IMR-90 (cell line): ENCODE measurements at regions not wholly inside any gene's neighbourhood (a gene's known extent, or its start where the extent isn't known, plus 50 kb on each side); places are given as distances from the start of the nearest gene placed in this dataset.

Source experiments
- ATAC-seq: fragments of 200-7000 bp; cut with Tn5 transposase; 2 replicates; pipeline ENCODE4 v1.9.1; 2020; ENCODE audit warnings: low read depth, mild to moderate bottlenecking, moderate library complexity
- BruUV-seq: library from RNA; stranded (reverse); fragments of 400-500 nt; replicated peaks from 2 replicates; lab custom pipeline; 2021; lab: Mats Ljungman, UMichigan
- CTCF ChIA-PET: fragments of 300-600 bp; formaldehyde crosslinking; extraction: SDS; loops from one replicate; lab custom pipeline; 2021; ENCODE audit warnings: antibody characterized with exemption; lab: Yijun Ruan, JAX
- POLR2A ChIA-PET: fragments of 300-600 bp; sonication (Branson Sonifier 250); formaldehyde crosslinking; loops from one replicate; lab custom pipeline; 2022; ENCODE audit warnings: antibody characterized with exemption; ENCODE audit not compliant: unreplicated experiment; lab: Charles Lee
- DNase-seq: peaks from one replicate; pipeline ENCODE4 v3.0.0; 2013
- H2AFZ ChIP-seq: replicated peaks from 2 replicates; pipeline ENCODE3; 2013; ENCODE audit warnings: low read length, mild to moderate bottlenecking; ENCODE audit not compliant: poor library complexity
- H2AK5ac ChIP-seq: 2 replicates; pipeline ENCODE4 v1.6.1; 2013; ENCODE audit warnings: low read depth, low read length, inconsistent platforms
- H2AK9ac ChIP-seq: replicated peaks from 2 replicates; pipeline ENCODE3; 2013; ENCODE audit warnings: mild to moderate bottlenecking, low read depth, low read length, moderate library complexity; ENCODE audit not compliant: poor library complexity
- H2BK120ac ChIP-seq: 2 replicates; pipeline ENCODE4 v1.6.1; 2013; ENCODE audit warnings: low read depth, low read length, inconsistent platforms
- H2BK15ac ChIP-seq: 3 replicates; pipeline ENCODE4 v1.6.1; 2013; ENCODE audit warnings: low read depth, low read length, inconsistent platforms
- H2BK20ac ChIP-seq: 2 replicates; pipeline ENCODE4 v1.6.1; 2013; ENCODE audit warnings: low read depth, mild to moderate bottlenecking, inconsistent platforms, low read length, moderate library complexity
- H2BK5ac ChIP-seq: 2 replicates; pipeline ENCODE4 v1.6.1; 2013; ENCODE audit warnings: mild to moderate bottlenecking, low read depth, low read length, inconsistent platforms; ENCODE audit not compliant: poor library complexity, severe bottlenecking
- H3K14ac ChIP-seq: replicated peaks from 2 replicates; pipeline ENCODE4 v1.6.1; 2013; ENCODE audit warnings: low read depth, low read length, inconsistent platforms
- H3K18ac ChIP-seq: 2 replicates; pipeline ENCODE4 v1.6.1; 2013; ENCODE audit warnings: low read depth, low read length, control low read depth
- H3K23ac ChIP-seq: 2 replicates; pipeline ENCODE4 v1.6.1; 2013; ENCODE audit warnings: low read depth, low read length, inconsistent platforms
- H3K27ac ChIP-seq: 2 replicates; pipeline ENCODE4 v1.5.1; 2013; ENCODE audit warnings: mild to moderate bottlenecking, control low read depth, low read length; ENCODE audit not compliant: insufficient read depth
- H3K27me3 ChIP-seq: 2 replicates; pipeline ENCODE4 v1.6.1; 2013; ENCODE audit warnings: low read length; ENCODE audit not compliant: control insufficient read depth, insufficient read depth
- H3K36me3 ChIP-seq: 2 replicates; pipeline ENCODE4 v1.6.1; 2013; ENCODE audit warnings: low read length, mixed read lengths; ENCODE audit not compliant: control insufficient read depth, insufficient read depth
- H3K4ac ChIP-seq: 2 replicates; pipeline ENCODE4 v1.6.1; 2013; ENCODE audit warnings: low read depth, low read length, inconsistent platforms
- H3K4me1 ChIP-seq: 2 replicates; pipeline ENCODE4 v1.6.1; 2013; ENCODE audit warnings: low read length, mixed read lengths; ENCODE audit not compliant: control insufficient read depth, insufficient read depth
- H3K4me2 ChIP-seq: 2 replicates; pipeline ENCODE4 v1.6.1; 2013; ENCODE audit warnings: low read depth, mild to moderate bottlenecking, control low read depth, low read length, moderate library complexity
- H3K4me3 ChIP-seq: 2 replicates; pipeline ENCODE4 v1.5.1; 2013; ENCODE audit warnings: low read depth, mild to moderate bottlenecking, control low read depth, low read length, moderate library complexity; ENCODE audit not compliant: insufficient read depth
- H3K56ac ChIP-seq: 2 replicates; pipeline ENCODE4 v1.6.1; 2013; ENCODE audit warnings: low read length, inconsistent platforms; ENCODE audit not compliant: insufficient read depth; ENCODE audit errors: extremely low read depth
- H3K79me1 ChIP-seq, 2 experiments: 2 replicates each; pipeline ENCODE4 v1.6.1; 2013; ENCODE audit warnings: low read length in 2 of 2, inconsistent platforms in 1 of 2, low read depth in 1 of 2
- H3K9ac ChIP-seq: 2 replicates; pipeline ENCODE4 v1.6.1; 2013; ENCODE audit warnings: low read depth, low read length, control low read depth
- H3K9me1 ChIP-seq: 2 replicates; pipeline ENCODE4 v1.6.1; 2013; ENCODE audit warnings: low read length, inconsistent platforms; ENCODE audit not compliant: insufficient read depth
- H3K9me3 ChIP-seq: 2 replicates; pipeline ENCODE4 v1.6.1; 2013; ENCODE audit warnings: low read length; ENCODE audit not compliant: control insufficient read depth, insufficient read depth
- H4K20me1 ChIP-seq: 2 replicates; pipeline ENCODE4 v1.6.1; 2013; ENCODE audit warnings: low read length, inconsistent platforms; ENCODE audit not compliant: insufficient read depth
- H4K5ac ChIP-seq: 2 replicates; pipeline ENCODE4 v1.6.1; 2013; ENCODE audit warnings: mild to moderate bottlenecking, low read depth, low read length, control low read depth
- H4K8ac ChIP-seq, 2 experiments: 2 replicates each; pipeline ENCODE4 v1.6.1; 2013; ENCODE audit warnings: low read depth in 2 of 2, low read length in 2 of 2, control low read depth in 1 of 2, inconsistent platforms in 1 of 2
- H4K91ac ChIP-seq: 2 replicates; pipeline ENCODE4 v1.6.1; 2013; ENCODE audit warnings: low read depth, low read length, inconsistent platforms; ENCODE audit not compliant: insufficient read depth
- BHLHE40 ChIP-seq: fragments of 150-350 bp; IDR thresholded peaks from 2 replicates; pipeline ENCODE4 v1.6.1; 2016; ENCODE audit warnings: mild to moderate bottlenecking, low read depth, low read length
- CEBPB ChIP-seq: IDR thresholded peaks from 2 replicates; pipeline ENCODE4 v1.6.1; 2012; ENCODE audit warnings: low read depth, low read length, improper control_type of control experiment
- CHD1 ChIP-seq: IDR thresholded peaks from 2 replicates; pipeline ENCODE4 v1.6.1; 2012; ENCODE audit warnings: low read depth, low read length, improper control_type of control experiment
- FOS ChIP-seq: fragments of 150-350 bp; IDR thresholded peaks from 2 replicates; pipeline ENCODE4 v1.6.1; 2016; ENCODE audit warnings: low read depth, low read length
- MAZ ChIP-seq: IDR thresholded peaks from 2 replicates; pipeline ENCODE4 v1.6.1; 2012; ENCODE audit warnings: low read depth, mild to moderate bottlenecking, low read length, improper control_type of control experiment, moderate library complexity, borderline replicate concordance
- MXI1 ChIP-seq: IDR thresholded peaks from 2 replicates; pipeline ENCODE4 v1.6.1; 2012; ENCODE audit warnings: low read depth, mild to moderate bottlenecking, low read length, moderate library complexity, borderline replicate concordance
- NFE2L2 ChIP-seq: fragments of 150-350 bp; IDR thresholded peaks from 2 replicates; pipeline ENCODE4 v1.6.1; 2016; ENCODE audit warnings: low read depth, mild to moderate bottlenecking, low read length
- POLR2A ChIP-seq: IDR thresholded peaks from 2 replicates; pipeline ENCODE4 v1.6.1; 2012; ENCODE audit warnings: mild to moderate bottlenecking, low read depth, low read length
- RAD21 ChIP-seq: IDR thresholded peaks from 2 replicates; pipeline ENCODE4 v1.6.1; 2012; ENCODE audit warnings: low read length, improper control_type of control experiment
- SMC3 ChIP-seq: fragments of 150-350 bp; IDR thresholded peaks from 2 replicates; pipeline ENCODE4 v1.6.1; 2016; ENCODE audit warnings: low read depth, mild to moderate bottlenecking, antibody characterized with exemption, low read length, moderate library complexity
- WGBS, 2 experiments: methylation state at CpG; one replicate each; pipeline versions ENCODE4 v1.1.5 to v1.1.7; 2013; ENCODE audit warnings: missing lambda C conversion rate in 2 of 2; ENCODE audit not compliant: insufficient read length in 1 of 2; ENCODE audit errors: extremely low coverage in 2 of 2; 5-methylcytosine and 5-hydroxymethylcytosine counted together
- dilution Hi-C: fragments of 300-500 bp; cut with HindIII; formaldehyde crosslinking; loops from one replicate; pipeline ENCODE4 v1.14.3; 2018; ENCODE audit warnings: low sequenced_read_pairs; ENCODE audit not compliant: unreplicated experiment
- in situ Hi-C: fragments of 300-500 bp; cut with MboI; formaldehyde crosslinking; loops from 3 replicates; pipeline ENCODE4 v1.14.3; 2019; ENCODE audit warnings: low sequenced_read_pairs, inconsistent platforms, mixed read lengths
- intact Hi-C: fragments of 100-400 bp; cut with micrococcal nuclease; formaldehyde crosslinking; loops from 2 replicates; pipeline ENCODE4 v1.10.0; 2022
- TF ChIP-seq, protein P1 (sequence below): fragments of 150-350 bp; IDR thresholded peaks from 2 replicates; pipeline ENCODE4 v1.6.1; 2017; ENCODE audit warnings: mild to moderate bottlenecking, antibody characterized with exemption, low read length, low read depth

- ATAC-seq (no peak), DNase-seq (no peak)
- Histone ChIP-seq H3K9me1 (no peaks in the 10 kb centered on the region), H4K91ac (no peak overlapping the region), H3K79me1 (no peaks in the 10 kb centered on the region), H3K9ac (no peak overlapping the region), H3K27ac (no peak overlapping the region), H3K27me3 (no peaks in the 10 kb centered on the region), H3K4ac (no peak overlapping the region), H3K36me3 (no peaks in the 10 kb centered on the region), H3K4me1 (no peaks in the 10 kb centered on the region), H3K4me3 (no peak overlapping the region), H3K9me3 (peaks cover 46% of the 10 kb centered on the region), H2AFZ (no peak overlapping the region), H2AK5ac (no peak overlapping the region), H2BK20ac (no peak overlapping the region), H3K23ac (no peak overlapping the region), H2BK5ac (no peak overlapping the region), H3K56ac (no peak overlapping the region), H3K4me2 (no peak overlapping the region), H4K5ac (no peak overlapping the region), H4K8ac (no peak overlapping the region), H3K18ac (no peak overlapping the region), H3K14ac (no peak overlapping the region), H2BK120ac (no peak overlapping the region), H4K20me1 (no peaks in the 10 kb centered on the region), H2AK9ac (no peak overlapping the region), H2BK15ac (no peak overlapping the region)
- intact Hi-C loops, result no loop called here
- ChIA-PET POLR2A (no interaction called here), CTCF (no interaction called here)
- in situ Hi-C loops, result no loop called here
- TF ChIP-seq FOS (no peak), NFE2L2 (no peak), CEBPB (no peak), MAZ (no peak), CHD1 (no peak), POLR2A (no peak), SMC3 (no peak), BHLHE40 (no peak), RAD21 (no peak), MXI1 (no peak)
- TF ChIP-seq, protein P1, sequence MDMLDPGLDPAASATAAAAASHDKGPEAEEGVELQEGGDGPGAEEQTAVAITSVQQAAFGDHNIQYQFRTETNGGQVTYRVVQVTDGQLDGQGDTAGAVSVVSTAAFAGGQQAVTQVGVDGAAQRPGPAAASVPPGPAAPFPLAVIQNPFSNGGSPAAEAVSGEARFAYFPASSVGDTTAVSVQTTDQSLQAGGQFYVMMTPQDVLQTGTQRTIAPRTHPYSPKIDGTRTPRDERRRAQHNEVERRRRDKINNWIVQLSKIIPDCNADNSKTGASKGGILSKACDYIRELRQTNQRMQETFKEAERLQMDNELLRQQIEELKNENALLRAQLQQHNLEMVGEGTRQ, result no peak
- BruUV-seq, result no TSS peak
- WGBS, 2 experiments, result 68% methylated on average over 5 of the region's 15 CpGs; no CpG with 5 or more reads in 1 of the 2 experiments
- dilution Hi-C loops, result no loop called here
These were observed 460.1 kb upstream of the SALL3 start for GRCh38 chr18:78519394-78520062.
